ENCODE measurements at regions not wholly inside any gene's neighbourhood (a gene's known extent, or its start where the extent isn't known, plus 50 kb on each side); places are given as distances from the start of the nearest gene placed in this dataset.

DNA sequence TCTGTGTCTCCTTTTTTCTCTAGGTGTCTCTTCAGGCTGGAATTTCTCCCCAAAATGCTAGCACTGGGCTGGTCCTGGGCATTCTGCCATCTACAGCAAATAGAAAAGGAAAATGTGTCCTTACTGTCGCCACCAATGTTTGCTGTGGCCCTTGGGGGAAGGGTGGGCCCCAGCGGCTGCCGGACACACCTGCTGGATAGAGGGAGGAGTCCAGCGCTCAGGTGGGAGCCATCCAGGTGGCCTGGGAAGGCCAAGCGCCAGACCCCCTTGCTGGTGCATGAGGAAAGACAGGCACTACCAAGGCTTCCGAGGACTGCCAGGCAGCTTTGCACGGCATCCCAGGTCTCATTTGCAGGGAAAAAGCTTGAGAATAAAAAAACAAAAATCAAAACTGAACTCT, 147.7 kb upstream of the GATA6 start:
- DNase-seq: peak; percentile 79 to 83
- no peaks in the 10 kb centered on the region for H3K36me3 ChIP-seq
- H3K27ac ChIP-seq: peak overlapping the region; percentile 72 to 91 (median 88)
- peak in 2 of 3 donors; percentile 56 to 57 for TF ChIP-seq POLR2AphosphoS5 (IDR thresholded peaks at IDR 0.05)
- TF ChIP-seq, protein P1, sequence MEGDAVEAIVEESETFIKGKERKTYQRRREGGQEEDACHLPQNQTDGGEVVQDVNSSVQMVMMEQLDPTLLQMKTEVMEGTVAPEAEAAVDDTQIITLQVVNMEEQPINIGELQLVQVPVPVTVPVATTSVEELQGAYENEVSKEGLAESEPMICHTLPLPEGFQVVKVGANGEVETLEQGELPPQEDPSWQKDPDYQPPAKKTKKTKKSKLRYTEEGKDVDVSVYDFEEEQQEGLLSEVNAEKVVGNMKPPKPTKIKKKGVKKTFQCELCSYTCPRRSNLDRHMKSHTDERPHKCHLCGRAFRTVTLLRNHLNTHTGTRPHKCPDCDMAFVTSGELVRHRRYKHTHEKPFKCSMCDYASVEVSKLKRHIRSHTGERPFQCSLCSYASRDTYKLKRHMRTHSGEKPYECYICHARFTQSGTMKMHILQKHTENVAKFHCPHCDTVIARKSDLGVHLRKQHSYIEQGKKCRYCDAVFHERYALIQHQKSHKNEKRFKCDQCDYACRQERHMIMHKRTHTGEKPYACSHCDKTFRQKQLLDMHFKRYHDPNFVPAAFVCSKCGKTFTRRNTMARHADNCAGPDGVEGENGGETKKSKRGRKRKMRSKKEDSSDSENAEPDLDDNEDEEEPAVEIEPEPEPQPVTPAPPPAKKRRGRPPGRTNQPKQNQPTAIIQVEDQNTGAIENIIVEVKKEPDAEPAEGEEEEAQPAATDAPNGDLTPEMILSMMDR (IDR thresholded peaks at IDR 0.05): no peak
- H3K4me1 ChIP-seq: peaks cover 29 to 45% (median 43%) of the 10 kb centered on the region in 4 donors
- WGBS, 5 donors: 19 to 50% (median 35%) methylated on average over 7 of the region's 7 CpGs
- H3K9me3 ChIP-seq: no peaks in the 10 kb centered on the region
- H3K4me3 ChIP-seq: no peak overlapping the region
- intact Hi-C loops (cut with DNase I; ENCODE audit: low total_unique reads): no loop called here
- no peaks in the 10 kb centered on the region for H3K27me3 ChIP-seq

DNA sequence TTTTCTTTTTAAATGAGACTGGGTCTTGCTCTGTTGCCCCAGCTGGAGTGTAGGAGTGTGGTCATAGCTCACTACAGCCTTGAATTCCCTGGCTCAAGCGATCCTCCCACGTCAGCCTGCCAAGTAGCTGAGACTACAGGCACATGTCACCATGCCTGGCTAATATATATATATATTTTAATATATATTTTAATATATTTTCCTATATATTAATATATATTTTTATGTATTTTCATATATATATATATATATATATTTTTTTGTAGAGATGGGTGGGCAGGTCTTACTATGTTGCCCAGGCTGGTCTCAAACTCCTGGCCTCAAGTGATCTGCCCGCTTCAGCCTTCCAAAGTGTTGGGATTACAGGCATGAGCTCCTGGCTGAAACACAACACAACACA, 144.5 kb upstream of the GATA6 start:
- no peak overlapping the region for H3K4me3 ChIP-seq
- no peaks in the 10 kb centered on the region for H3K27me3 ChIP-seq
- H3K36me3 ChIP-seq: no peaks in the 10 kb centered on the region
- TF ChIP-seq, protein P1 (IDR thresholded peaks at IDR 0.05): no peak
- TF ChIP-seq POLR2AphosphoS5 (IDR thresholded peaks at IDR 0.05) (no peak), POLR2A (IDR thresholded peaks at IDR 0.05) (no peak), EP300 (IDR thresholded peaks at IDR 0.05) (no peak)
- WGBS, 5 donors: 87 to 96% (median 92%) methylated on average over 3 of the region's 3 CpGs
- H3K9me3 ChIP-seq: no peaks in the 10 kb centered on the region
- intact Hi-C loops (cut with DNase I; ENCODE audit: low total_unique reads): no loop called here
- H3K4me1 ChIP-seq: peaks cover 26 to 40% (median 28%) of the 10 kb centered on the region in 4 donors
- no peak for DNase-seq
- no peak overlapping the region for H3K27ac ChIP-seq

DNA sequence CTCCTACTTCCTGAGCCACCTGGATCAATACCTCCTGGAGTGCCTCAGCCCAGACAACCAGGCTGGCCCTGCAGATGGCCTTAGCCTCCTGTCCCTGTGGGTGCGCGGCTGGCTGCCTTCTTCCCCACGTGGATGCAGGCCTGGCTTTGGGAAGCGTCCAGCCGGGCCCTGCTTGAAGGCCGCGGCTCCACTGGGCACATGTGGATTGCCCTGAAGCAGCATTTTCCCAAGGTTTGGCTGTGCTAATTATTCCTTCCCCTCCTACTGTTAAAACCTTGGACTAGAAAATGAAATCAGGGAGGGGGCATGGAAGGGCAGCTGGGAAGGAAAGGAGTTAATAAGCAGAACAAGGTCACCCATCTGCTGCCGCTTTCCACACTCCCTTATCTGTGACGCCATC, 143.0 kb upstream of the GATA6 start:
- DNase-seq: peak in 1 of 2 donors; percentile 21
- TF ChIP-seq POLR2A (IDR thresholded peaks at IDR 0.05) (no peak), POLR2AphosphoS5 (IDR thresholded peaks at IDR 0.05) (no peak), EP300 (IDR thresholded peaks at IDR 0.05) (no peak)
- TF ChIP-seq, protein P1 (IDR thresholded peaks at IDR 0.05): no peak
- H3K27ac ChIP-seq: peak overlapping the region in 1 of 5 donors; percentile 47
- H3K9me3 ChIP-seq: no peaks in the 10 kb centered on the region
- intact Hi-C loops (cut with DNase I; ENCODE audit: low total_unique reads): no loop called here
- WGBS, 5 donors: 57 to 82% (median 73%) methylated on average over 6 to 9 of the region's 9 CpGs
- H3K4me1 ChIP-seq: peaks cover 12 to 26% (median 17%) of the 10 kb centered on the region in 4 donors
- no peak overlapping the region for H3K4me3 ChIP-seq
- no peaks in the 10 kb centered on the region for H3K27me3 ChIP-seq
- H3K36me3 ChIP-seq: no peaks in the 10 kb centered on the region

DNA sequence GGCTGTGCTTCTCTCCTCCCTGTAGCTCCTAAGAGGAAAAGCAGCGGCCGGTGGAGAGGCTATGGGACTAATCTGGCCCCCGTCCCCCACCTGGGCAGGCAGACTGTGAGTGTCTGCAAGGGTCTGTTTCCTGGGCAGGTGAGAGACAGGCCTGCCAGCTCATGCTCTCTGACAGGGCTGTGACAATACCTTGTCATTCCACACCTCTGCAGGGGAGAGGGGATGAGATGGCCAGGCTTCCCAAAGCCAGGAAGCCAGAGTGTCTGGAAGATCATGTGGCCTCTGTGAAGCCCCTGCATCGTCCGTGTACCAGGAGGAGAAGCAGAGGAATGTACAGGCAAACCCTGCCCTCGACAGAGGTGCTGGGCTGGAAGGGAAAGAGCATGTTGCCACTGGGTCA, 142.5 kb upstream of the GATA6 start:
- TF ChIP-seq POLR2A (IDR thresholded peaks at IDR 0.05) (no peak), EP300 (IDR thresholded peaks at IDR 0.05) (no peak), POLR2AphosphoS5 (IDR thresholded peaks at IDR 0.05) (no peak)
- TF ChIP-seq, protein P1 (IDR thresholded peaks at IDR 0.05): no peak
- Histone ChIP-seq H3K36me3 (no peaks in the 10 kb centered on the region), H3K27ac (peak overlapping the region in 1 of 5 donors; percentile 47), H3K4me3 (no peak overlapping the region), H3K27me3 (no peaks in the 10 kb centered on the region), H3K4me1 (peaks cover 13 to 24% (median 18%) of the 10 kb centered on the region in 4 donors), H3K9me3 (no peaks in the 10 kb centered on the region)
- DNase-seq: no peak
- 42 to 55% (median 48%) methylated on average over 6 of the region's 6 CpGs for WGBS, 5 donors
- intact Hi-C loops (cut with DNase I; ENCODE audit: low total_unique reads): no loop called here

Data from stomach (tissue), 8 donors.